ENCODE measurements at regions not wholly inside any gene's neighbourhood (a gene's known extent, or its start where the extent isn't known, plus 50 kb on each side); places are given as distances from the start of the nearest gene placed in this dataset.

- TF ChIP-seq ARID3A (IDR thresholded peaks at IDR 0.05; ENCODE audit: borderline replicate concordance, low read depth, low read length) (no peak), C11orf30 (IDR thresholded peaks at IDR 0.05; ENCODE audit: low read depth) (no peak), U2AF2 (optimal IDR thresholded peaks at IDR 0.05; ENCODE audit: low read depth, low read length) (no peak), ZC3H4 (CRISPR knock-in tag; IDR thresholded peaks at IDR 0.05; ENCODE audit: borderline replicate concordance) (no peak), TRIM25 (IDR thresholded peaks at IDR 0.05; ENCODE audit: borderline replicate concordance) (no peak), BRF2 (IDR thresholded peaks at IDR 0.05; ENCODE audit: borderline replicate concordance, insufficient read depth, insufficient read length) (no peak)
Observed at GRCh38 chr6:141685416-141685815, 447.3 kb upstream of the GJE1 start (continued).

- no peak for ATAC-seq
- no peak overlapping the region for H3K9ac ChIP-seq (ENCODE audit: insufficient read depth in 1 of 2, low read depth in 2 of 2, low read length in 2 of 2)
- DNase-seq (ENCODE audit: extremely low read depth in 1 of 4, low spot score in 3 of 4): no peak
- BruUV-seq (replicated peaks): no TSS peak
- intact Hi-C loops (cut with micrococcal nuclease) (no loop called here), in situ Hi-C loops (cut with MboI) (loop anchor here (25.0 kb wide), 1 partner anchor 430 kb away; no protein-coding TSS in a partner anchor)
- H3K9me3 ChIP-seq (replicated peaks; ENCODE audit: control insufficient read depth, insufficient read depth, low read depth, low read length): no peaks in the 10 kb centered on the region
- no peak for FAIRE-seq
- H3K9me1 ChIP-seq (ENCODE audit: control insufficient read depth, insufficient read depth, low read length): no peaks in the 10 kb centered on the region
- no peak overlapping the region for H3K4me2 ChIP-seq (ENCODE audit: insufficient read depth, low read length)
- POLR2A ChIA-PET: no interaction called here
- H3K79me2 ChIP-seq (ENCODE audit: control insufficient read depth, insufficient read depth, low read length): no peaks in the 10 kb centered on the region
- H3K27ac ChIP-seq (ENCODE audit: extremely low read depth, low read depth, low read length): no peak overlapping the region
- H3K27me3 ChIP-seq (ENCODE audit: control insufficient read depth in 2 of 2, insufficient read depth in 2 of 2, low read length in 2 of 2): no peaks in the 10 kb centered on the region
- no peak overlapping the region for H3K4me3 ChIP-seq
- H4K20me1 ChIP-seq (replicated peaks; ENCODE audit: control insufficient read depth, insufficient read depth, low read length): no peaks in the 10 kb centered on the region
- no peaks in the 10 kb centered on the region for H3K36me3 ChIP-seq (ENCODE audit: control insufficient read depth, insufficient read depth, low read length)
- CTCF ChIA-PET (ENCODE audit: low intra/inter-chr PET ratio): no interaction called here
- H3K4me1 ChIP-seq (replicated peaks in 1 of 2; ENCODE audit: control insufficient read depth in 2 of 2, insufficient read depth in 2 of 2, low read length in 2 of 2): no peaks in the 10 kb centered on the region
- H2AFZ ChIP-seq (ENCODE audit: low read depth, low read length): no peak overlapping the region
- TF ChIP-seq SRSF3 (IDR thresholded peaks at IDR 0.05; ENCODE audit: insufficient read depth, low read length) (no peak), SPI1 (IDR thresholded peaks at IDR 0.05; ENCODE audit: borderline replicate concordance, low read depth, low read length) (no peak), POU5F1 (IDR thresholded peaks at IDR 0.05; ENCODE audit: borderline replicate concordance, low read depth, low read length, partially characterized antibody) (no peak), LCOR (CRISPR knock-in tag; IDR thresholded peaks at IDR 0.05) (no peak), HNRNPH1 (optimal IDR thresholded peaks at IDR 0.05; ENCODE audit: low read depth, low read length) (no peak), ZFPM2 (CRISPR knock-in tag; IDR thresholded peaks at IDR 0.05) (no peak), SAFB (IDR thresholded peaks at IDR 0.05; ENCODE audit: borderline replicate concordance, low read depth, low read length) (no peak), TCF7L2 (IDR thresholded peaks at IDR 0.05; ENCODE audit: low read depth, low read length) (no peak), EGR1 (conservative IDR thresholded peaks at IDR 0.05) (no peak), CREB5 (CRISPR knock-in tag; IDR thresholded peaks at IDR 0.05) (no peak)
Observed at GRCh38 chr6:141682391-141682790, 450.3 kb upstream of the GJE1 start.

Measured in K562 (cell line).